HG02623 (cell line): ENCODE measurements at regions not wholly inside any gene's neighbourhood (a gene's known extent, or its start where the extent isn't known, plus 50 kb on each side); places are given as distances from the start of the nearest gene placed in this dataset.
"Not testable (repeated sequence)": the region's sequence is repeated elsewhere in the genome, so short reads cannot be mapped to it uniquely, and the experiment has no call there.

Source experiments
- ATAC-seq: cut with Tn5 transposase; IDR thresholded peaks from one replicate; pipeline ENCODE4 v1.9.1; 2021; ENCODE audit warnings: moderate library complexity; ENCODE audit not compliant: unreplicated experiment

DNA sequence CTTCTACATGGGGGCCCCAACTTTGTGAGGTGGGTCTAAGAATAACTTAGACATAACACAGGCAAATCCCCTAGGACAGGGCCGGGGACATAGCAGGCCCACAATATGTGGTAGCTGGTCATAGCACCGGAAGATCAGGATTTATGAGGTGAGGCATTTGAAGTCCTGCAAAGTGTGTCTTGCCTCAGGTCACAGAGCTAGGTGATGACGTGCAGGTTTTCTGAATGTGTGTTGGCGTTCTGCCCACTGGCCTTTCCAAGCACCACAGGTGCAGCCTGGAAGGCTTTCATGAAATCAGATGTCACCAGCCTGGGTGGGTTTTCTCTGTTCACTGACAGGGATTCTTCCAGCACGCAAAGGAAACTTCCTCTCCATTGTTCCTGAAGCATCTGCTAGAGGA, 119.1 kb downstream of the LRATD1 start:
- no peak for ATAC-seq

GRCh38 chr2:14752295-14752694, 119.8 kb downstream of the LRATD1 start:
- no peak for ATAC-seq

- ATAC-seq, result no peak
Measured at GRCh38 chr2:14756122-14756541, 123.6 kb downstream of the LRATD1 start.

DNA sequence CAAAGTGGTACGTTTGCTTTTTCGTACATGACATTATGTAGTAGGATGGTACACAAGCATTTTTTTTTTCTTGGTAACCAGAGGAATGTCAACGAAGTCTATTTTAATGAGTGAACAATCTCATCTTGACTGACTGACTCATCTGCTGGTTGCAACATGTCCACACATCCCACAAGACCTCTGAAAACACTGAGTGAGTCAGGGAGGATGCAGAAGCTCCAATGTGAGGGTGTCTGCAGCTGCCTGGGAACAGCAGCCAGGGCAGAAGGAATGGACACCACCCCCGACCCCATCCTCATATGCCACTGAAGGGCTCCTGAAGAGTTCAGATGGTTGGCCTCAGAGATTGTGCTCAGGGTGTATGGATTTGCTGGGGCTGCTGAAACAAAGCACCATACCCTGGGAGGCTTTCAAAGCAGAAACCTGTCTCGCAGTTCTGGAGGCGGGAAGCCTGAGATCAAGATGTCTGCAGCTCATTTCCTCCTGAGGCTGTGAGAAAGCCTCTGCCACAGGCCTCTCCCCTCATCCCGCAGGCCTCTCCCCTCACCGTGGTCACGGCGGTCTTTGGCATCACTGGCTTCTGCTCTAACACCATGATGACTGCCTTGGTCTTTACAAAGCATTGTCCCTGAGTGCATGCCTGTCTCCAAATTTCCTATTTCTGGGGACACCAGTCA, 124.6 kb downstream of the LRATD1 start:
- ATAC-seq, result no peak

DNA sequence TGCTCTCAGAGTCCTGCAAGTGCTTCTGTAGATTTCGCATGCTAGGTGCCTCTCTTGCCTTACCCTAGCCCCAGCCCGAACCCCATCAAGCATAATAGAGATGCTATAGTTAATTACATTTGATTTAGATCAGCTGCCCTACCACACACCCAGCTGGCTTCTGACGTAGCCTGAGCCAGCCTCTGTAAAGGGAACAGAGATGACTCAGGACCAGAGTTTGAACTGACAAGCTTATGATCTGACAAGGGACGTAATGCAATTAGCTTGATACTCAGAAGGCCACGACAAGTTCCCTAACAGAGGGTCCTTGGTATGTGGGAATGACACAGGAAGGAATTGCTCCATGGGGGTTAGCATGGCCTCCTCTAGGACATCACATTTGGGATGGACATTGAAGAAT, 126.6 kb downstream of the LRATD1 start:
- no peak for ATAC-seq

GRCh38 chr2:14760169-14760568, 127.7 kb downstream of the LRATD1 start:
- ATAC-seq, result no peak

DNA sequence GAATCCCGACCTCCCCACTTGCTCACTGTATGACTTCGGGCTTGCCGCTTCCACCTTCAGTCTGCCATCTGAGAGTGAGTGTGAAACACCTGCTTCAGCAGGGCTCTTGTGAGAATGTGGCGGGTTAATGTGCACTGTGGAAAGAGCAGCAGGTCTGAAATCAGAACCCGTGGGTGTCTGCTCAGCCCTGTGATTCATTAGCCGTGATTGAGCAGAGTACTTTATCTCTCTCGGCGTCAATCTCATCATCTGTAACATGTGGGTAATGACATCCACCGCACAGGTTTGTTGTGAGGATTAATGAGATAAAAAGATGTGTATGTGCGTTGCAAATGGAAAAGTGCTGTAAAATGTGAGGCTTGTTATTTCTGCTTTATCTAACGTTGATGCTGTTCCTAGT, 128.6 kb downstream of the LRATD1 start:
- no peak for ATAC-seq

DNA sequence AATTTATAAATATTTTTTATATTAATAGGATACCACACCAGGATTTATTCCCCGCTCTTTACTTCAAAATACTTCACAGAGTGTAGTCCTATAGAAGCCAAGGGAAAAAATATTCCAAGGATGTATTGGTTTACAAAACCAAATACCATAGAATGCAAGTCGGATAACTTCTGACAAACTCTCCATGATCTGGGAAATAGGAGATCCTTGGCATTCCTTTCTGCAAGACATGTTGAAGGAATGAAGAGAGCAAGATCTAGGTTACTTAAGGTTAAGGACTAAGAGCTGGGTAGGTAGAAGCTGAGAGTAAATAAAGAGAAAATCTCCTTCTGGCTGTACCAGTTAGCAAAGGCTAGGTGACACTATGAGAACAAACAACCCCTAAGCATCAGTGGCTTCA, 141.2 kb downstream of the LRATD1 start:
- ATAC-seq, result no peak

DNA sequence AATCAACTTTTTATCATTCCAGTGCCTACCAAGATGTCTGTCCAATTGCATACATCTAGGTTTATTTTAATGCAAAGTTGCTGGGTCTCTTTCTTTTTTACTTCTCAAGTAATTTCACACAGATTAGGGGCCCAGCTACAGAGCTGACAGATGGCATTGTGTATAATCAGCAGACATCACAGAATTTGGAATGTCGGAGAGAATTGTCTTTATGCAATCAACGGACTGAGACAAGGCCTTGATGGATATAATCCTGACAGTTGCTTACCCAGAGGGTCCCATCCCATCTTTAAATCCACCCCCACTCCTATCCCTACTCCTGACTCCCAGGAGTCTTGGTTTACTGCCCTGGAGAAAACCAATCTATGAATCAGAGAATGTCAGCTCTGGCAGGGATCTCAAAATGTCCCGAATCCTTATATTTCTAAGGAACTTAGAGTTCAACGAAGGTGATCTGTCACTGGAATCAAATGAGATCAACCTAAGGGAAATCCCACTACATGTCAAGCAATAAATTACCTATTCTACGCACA, 142.0 kb downstream of the LRATD1 start:
- no peak for ATAC-seq

DNA sequence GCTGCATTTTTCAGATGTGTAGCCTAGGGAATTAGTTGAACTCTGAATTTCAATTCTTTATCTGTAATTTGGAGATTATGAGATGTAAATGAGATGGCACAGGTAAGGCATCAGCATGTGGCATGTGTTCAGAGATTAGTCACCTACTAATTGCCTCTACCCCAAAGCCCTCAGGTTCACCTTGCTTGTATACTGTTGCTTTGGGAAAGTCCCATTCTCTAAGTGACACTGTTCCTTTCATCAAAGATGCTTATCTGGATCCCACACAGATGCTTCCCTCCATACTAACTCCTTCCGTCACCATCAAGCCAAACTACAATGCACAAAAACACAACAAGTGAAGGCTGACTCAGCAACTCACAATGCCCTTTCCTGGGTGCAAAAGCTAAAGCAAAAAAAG, 143.7 kb downstream of the LRATD1 start:
- no peak for ATAC-seq

DNA sequence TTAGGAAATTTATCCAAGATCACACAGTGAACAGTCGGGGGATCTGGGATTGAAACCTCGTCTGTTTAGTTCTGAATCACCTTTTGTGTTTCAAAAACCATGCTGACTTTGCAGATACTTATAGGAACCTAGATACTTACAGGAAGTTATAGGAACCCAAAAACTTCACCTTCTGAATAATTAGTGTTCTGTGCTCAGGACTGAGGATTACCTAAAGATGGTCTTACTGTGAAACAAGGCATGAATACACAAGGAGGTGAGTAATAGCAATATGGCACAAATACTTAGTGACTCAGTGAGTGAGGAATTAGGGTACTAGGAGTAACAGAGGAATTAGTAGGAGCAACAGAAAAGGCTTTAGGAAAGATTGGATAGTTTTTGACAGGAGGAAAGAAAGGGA, 145.5 kb downstream of the LRATD1 start:
- no peak for ATAC-seq

DNA sequence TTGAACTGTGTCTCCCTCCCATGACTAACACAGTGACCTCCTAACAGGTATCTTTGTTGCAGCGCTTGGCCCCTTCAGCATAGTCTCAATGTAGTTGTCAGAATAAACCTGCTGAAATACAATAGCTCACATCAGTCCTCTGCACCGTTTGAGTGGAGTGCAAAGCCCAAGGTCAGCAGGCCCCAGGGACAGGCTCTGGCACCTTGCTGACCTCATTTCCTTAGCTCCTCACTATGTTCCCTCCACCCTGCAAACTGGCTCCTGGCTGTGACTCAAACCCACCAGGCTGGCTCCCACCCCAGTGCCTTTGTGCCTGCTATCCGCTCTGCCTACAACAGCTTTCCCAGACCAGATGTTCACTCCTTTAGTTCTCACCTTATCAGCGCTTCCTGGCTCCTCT, 146.7 kb downstream of the LRATD1 start:
- no peak for ATAC-seq

DNA sequence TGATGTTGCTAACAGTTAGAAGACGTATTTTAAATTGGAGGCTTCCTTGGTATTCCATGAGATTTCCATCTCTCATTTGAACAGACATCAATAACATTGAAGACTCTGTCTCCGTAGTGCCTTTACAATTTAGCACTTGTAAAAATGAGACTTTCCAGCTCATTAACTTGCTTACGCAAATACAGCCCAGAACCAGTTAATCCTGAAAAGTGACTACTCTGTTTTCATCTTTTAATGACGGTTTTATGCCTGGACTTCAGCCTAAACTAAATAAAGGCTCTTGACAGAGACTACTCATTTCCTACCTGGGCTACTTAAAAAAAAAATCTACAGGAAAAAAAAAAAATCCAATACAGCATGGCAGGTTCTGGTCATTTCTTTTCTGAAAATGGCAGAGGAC, 148.6 kb downstream of the LRATD1 start:
- ATAC-seq, result no peak

- ATAC-seq, result not testable (repeated sequence)
Measured at GRCh38 chr2:14788814-14789213, 156.3 kb downstream of the LRATD1 start.

DNA sequence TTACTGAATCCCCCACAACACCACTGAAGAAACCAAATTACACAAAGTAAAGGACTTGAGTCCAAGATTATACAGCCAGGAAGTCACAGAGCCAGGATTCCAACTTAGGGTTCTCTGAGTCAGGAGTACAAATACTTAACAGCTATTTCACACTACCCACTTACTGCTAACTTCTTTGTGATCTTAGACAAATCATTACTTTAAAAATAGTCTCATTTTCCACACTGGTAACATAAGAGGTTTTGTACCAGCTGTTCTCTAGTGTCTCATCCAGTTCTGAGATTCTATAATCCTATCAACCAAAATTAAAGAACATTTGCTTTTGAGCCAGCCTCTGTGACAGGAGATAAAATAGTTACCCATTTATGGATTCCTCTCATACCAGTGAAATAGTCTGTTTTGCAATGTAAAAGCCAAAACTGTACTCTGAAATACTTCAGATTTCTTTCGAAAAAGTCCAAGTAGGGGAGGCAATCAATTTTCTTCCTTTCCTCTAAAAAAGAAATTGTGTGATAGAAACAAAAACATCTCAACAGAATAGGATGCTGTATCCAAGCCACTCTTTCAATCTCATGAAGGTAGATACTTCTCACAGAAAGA, 157.6 kb downstream of the LRATD1 start:
- ATAC-seq, result no peak

GRCh38 chr2:14803994-14804393, 171.5 kb downstream of the LRATD1 start:
- ATAC-seq, result no peak

DNA sequence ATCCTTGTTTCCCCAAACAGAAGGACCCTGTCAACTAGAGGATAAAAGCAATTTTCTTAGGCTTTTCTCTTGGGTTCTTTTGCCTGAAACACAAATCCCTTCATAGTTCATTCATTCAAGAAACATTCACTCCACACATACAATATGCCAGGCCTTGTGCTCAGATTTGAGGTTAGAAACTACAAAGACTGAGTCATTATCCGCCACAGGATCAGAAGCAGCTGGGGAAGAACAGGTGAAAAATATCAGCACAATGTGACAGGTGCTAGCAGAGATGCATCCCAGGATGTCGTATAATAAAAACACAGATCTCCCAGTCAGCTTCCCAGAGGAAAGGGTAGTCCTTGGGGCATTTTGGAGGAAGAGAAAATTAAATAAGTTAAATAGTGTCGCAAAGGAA, 172.4 kb downstream of the LRATD1 start:
- no peak for ATAC-seq

DNA sequence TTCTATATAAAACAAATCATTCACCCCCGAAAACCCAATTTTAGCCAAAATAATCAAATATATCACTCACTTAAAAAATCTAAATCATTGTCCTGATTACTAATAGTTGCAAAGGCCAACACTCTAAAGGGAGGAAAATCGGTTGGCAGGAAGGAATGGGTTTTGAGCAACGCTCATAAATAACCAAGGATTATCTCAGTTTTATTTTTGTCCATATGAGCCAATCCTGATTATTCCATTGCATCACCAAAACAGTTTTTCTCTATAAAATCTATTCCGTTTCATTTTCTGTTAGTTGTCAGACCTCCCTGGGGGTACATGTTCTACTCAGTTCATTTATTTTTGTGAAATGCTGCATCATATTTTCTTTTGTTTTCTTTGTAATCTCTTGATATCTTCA, 174.1 kb downstream of the LRATD1 start:
- ATAC-seq, result no peak

GRCh38 chr2:14815201-14815600, 182.7 kb downstream of the LRATD1 start:
- ATAC-seq, result no peak

DNA sequence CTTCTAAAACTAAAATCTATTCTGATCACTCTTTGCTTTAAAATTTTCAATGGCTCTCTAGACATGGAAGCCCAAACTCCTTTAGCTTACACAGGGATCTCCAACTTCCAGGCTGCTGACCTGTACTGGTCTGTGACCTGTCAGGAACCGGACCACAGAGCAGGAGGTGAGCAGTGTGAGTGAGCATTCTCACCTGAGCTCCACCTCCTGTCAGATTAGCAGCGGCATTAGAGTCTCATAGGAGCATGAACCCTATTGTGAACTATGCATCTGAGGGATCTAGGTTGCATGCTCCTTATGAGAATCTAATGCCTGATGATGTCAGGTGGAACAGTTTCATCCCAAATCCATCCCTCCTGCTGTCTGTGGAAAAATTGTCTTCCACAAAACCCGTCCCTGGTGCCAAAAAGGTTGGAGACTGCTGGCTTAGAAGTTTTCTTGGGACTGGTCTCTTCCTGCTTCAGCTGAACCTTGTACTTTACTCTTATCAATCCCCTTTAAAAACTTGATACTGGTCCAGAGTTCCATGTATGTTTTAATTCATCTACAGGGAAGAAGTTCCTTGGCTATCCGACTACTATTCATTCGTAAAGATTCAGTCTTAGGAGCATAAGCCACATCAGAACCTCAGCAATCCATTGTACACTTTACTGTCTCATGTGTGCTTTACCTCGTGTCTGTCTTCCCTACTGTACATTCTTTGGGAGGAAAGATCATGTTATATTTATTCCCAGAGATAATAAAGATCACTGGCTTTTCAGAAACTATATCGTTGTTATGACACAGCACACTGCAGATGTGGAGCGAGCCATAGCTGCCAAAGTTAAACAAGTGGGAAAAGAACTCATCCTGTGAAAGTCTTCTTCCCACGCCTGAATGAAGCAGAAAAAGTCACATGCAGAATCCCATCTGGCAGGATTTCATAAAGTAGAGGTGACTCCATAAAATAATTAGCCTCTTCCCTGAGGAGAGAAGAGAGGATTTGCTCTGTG, 183.8 kb downstream of the LRATD1 start:
- no peak for ATAC-seq

- ATAC-seq, result no peak
Measured at GRCh38 chr2:14817848-14818247, 185.3 kb downstream of the LRATD1 start.

- no peak for ATAC-seq
Measured at GRCh38 chr2:14826518-14826917, 194.0 kb downstream of the LRATD1 start.
